Fibroblast of gingiva (primary cell): ENCODE measurements at regions not wholly inside any gene's neighbourhood (a gene's known extent, or its start where the extent isn't known, plus 50 kb on each side); places are given as distances from the start of the nearest gene placed in this dataset.

Experiments
- DNase-seq: peaks from one replicate; pipeline ENCODE4 v3.0.0-alpha.2; 2011; ENCODE audit warnings: low read depth

DNA sequence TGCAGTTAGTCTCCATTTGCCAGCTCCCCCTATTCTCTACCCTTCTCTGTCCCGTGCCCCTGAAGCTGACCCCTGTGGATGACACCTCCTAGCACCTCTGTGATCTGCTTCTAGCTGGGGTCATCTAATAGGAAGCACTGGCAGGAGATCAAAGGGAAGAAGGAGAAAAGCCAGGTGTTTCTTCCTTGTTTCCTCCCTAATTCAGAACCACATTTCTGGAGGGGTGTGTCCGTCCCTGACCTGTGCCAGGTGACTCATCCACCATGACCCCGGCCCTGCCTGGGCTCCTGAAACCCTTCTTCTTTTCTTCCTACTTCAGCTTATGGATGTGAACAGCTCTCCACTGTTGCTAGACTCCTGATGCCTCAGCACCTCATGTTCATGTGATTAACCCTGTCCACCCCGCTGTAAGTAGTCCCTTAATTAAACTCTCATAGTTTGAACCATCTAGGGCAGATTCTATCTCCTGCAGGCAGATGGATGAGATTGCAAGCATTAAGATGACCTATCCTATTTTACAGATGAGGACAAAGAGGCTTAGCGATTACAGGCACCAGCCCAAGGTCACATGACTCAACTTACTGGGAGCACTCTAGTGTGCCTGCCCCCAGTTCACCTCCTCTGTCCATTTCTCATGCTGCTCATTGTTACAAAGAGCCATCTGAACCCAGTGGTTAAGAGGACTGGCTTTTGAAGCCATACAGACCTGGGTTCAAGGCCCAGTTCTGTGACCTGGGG lies 770.5 kb downstream of the MED13L start:
- DNase-seq = no peak

DNA sequence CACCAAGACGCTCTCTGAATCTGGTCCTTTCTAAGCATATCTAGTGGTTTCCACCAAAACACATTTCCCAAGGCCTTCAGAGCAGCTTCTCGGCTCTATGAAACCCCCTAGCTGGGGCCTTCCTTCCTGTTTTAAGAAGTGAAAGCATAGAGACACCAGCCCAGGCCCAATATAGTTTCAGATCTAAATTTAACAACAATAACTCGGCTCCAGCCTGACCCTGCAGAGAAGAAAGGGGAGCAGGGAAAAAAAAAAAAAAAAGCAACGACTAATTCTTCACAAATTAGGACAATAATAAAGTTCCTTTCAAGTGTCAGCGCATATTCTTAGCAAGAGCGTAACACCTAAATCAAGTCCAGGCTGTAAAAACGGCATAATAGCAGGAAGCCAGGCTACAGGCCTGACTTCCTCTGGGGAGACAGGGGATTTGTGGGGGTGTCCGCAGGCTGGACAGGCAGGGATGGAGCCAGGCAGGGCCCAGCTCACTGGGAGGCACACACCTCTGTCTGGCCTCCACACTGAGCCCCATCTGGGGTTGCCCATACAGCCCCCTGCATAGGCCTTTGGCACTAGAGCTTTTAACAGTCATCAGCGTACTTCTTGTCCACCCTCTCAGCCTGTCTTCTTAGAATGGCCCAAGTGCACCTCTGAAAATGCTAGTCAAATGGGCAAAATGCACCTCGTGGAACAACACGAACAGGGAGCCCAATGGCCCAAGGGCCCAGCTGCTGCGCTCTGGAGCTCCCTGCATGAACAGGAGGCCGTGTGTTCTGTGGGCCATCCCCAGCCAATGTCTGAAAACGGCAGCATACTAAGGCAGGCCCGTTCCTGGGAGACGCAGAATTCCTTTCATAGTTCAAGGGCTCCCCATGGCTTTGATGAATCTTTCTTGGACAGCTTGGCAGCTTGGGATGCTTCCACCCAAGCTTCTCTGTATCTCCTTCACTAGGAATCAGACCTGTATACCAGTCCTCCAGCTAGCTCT lies 772.9 kb downstream of the MED13L start:
- DNase-seq = no peak

DNA sequence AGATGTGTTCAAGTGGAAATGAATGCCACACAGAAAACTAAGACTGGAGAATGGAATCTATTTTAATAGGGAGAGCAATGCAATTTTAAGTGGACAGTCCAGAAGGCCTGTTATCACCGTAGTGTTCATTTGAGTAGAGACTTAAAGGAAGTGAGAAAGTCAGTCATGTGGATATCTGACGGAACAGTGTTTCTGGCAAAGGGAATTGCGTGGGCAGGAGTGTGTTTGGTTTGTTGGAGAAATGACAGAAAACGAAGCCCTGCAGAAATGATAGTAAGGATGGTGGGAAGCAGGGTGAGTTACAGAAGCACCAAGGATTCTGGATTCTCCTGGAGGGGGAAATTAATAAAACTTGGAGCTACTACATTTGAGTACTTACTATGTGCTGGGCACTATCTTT lies 776.6 kb downstream of the MED13L start:
- DNase-seq = no peak

DNA sequence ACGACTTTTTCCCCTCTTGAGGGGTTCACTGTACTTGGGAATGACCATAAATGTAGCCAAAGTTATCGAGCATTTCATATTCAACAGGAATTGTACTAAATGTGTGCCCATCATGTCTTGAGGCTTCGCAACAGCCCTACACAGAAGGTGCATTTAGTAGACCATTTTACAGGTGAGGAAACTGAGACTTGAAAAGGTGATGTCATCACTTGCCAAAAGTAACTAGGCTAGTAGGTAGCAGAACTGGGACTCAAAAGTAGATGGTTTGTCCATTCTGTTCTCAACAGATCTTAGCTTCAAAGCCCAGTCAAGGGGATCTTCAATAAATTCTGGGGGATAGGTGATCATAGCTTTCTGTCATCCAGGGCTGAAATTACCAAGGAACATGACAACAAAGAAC lies 782.2 kb downstream of the MED13L start:
- no peak for DNase-seq

DNA sequence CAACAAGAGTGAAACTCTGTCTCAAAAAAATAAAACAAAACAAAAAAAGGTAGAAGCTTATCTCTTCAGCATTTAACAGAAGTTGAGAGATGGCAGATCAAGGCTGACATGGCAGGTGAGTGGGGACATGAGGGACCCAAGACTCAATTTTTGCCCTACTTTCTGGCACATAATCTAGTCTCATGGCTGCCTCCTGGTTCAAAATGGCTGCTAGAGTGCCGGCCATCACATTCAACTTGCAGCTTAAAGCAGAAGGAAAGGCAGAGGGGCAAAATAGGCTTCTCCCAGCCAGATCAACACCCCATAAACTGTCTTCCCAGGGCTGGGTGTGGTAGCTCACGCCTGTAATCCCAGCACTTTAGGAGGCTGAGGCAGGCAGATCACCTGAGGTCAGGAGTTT lies 784.9 kb downstream of the MED13L start:
- no peak for DNase-seq

DNA sequence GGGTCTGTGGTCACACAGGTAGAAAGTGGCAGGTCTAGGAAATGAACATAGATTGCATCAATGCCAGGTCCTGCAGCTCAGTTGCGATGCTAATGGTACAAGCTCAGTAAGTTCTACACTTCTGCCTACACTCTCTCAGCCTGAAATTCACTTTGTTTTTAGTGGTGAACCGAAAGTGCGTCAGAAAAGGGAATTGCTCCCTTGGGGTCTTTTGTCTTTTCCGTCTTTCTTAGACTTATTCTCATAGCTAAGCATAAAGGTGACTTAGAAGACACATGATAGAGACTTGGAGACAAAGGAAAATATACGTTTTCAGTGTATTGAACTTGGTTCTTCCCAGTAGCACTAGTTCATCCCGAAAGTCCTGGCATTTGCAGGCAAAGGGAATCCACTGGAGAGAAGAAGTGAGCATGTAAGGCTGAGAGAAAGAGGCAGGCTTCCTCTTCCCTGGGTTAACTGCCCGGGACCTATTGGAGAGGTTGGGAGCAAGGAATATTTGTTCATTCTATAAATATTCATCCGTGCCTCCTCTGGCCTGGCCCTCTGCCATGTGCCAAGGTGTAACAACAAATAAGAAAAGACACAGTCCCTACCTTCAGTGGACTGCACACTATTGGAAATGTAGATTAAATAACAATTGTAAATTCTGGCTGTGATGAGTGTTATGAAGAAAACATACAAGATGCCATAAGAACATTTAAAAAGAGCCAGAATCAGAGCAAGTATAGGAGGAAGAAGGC lies 785.8 kb downstream of the MED13L start:
- no peak for DNase-seq

DNA sequence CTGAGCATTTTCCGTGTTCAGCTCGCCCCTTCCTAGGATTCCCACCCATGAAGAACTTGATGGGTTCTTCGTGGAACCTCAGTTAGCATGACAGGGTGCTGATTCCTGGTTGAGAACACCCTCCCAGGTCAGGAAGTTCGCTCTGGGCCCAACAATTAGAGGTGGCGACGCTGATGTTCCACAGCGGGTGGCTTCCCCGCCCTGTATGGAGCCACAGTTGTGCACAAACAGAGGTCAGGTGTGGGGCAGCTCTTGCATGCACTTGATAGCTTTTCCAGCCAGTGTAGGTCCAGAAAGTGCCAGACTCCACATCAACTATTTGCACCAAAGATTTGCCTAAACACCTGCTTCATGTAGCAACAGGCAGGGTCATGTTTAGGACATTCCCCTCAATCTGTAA lies 788.2 kb downstream of the MED13L start:
- no peak for DNase-seq

DNA sequence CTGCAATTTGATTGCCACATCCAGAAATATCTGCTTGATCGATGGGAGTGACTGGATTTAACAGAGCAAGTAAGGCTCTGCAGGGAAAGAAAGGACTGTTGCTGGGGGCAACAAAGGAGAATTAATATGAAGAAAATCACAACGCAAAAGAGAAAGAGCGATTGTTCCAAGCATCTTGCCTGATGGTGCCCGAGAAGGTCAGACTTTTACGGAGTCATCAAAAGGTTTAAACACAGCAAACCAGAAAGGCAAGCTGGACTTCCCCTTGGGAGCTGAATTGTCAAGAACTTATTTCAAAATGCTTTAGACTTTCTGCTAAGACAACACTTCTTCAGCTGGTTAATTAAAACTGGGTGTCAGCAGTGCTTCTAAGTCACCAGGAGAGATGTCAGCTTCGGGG lies 791.5 kb downstream of the MED13L start:
- no peak for DNase-seq

DNA sequence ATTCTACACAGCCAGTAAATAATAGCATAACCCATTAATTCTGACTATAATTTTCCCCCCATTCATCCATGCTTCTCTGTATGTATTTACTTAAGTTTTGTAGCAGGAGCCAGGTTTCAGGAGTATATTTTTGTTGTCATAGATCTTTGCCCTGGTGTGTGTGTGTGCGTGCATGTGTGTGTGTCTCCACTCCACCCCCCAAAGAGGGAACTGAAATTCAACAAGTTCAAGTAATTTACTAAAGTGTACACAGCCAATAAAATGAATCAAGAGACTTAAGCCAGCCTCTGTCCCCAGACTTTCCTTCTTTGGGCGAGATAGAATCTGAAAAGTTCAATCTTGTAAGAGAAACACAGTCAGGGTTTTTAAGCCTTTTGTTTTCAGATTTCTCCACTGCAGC lies 792.0 kb downstream of the MED13L start:
- no peak for DNase-seq

DNA sequence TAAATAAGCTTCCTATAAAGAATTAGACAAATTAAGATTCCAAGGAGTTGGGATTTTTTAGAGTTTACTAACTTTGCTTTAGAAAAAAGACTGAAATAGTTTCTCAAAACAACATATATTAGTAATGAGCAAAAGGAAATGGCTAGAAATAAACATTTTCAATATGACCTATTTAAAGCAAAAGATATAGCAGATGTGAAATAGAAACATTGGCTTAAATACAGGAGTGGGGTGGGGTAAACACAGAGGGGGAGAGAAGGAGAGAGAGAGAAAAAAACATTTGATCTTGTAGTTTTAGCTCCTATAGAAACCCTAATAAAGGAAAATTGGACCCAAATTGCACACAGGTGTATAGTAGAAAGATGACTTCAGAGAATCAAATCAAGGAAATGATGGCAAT lies 794.5 kb downstream of the MED13L start:
- no peak for DNase-seq

DNA sequence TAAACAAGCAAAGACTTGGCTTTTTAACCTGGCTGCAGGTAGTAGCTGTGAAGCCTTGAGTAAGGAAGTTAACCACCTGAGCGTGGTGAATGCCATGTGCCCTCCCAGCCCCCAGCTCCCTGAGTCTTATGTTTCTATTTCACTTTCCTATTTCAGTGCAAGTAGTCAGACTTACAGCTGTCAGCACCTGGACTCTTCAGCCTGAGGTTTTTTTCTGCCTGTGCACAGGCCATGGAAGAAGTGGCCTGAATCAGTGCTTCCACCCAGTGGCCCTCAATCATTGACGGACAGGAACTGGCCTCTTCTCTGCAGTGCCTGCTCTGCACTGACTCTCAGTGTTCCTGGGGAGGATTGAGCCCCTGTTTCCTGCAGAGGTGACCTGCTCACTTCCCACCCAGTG lies 796.4 kb downstream of the MED13L start:
- no peak for DNase-seq

DNA sequence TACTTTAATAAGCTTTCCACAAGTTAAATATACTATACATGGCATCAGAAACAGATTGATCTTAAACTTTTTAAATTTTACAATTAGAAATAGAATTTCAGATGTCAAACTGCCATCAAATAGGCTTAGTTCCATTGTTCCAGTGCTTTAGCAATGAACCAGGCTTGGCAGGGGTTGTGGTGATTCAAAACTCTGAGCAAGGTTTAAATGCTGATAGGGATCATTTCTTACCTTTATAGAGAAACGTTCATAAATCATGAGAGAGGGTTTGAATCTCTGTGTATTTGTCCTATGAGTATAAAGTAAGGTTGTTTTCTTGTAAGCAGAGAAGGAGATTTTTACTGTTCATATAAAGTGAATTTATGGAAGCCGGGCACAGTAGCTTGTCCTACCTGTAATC lies 794.5 kb upstream of the TBX3 start:
- no peak for DNase-seq

DNA sequence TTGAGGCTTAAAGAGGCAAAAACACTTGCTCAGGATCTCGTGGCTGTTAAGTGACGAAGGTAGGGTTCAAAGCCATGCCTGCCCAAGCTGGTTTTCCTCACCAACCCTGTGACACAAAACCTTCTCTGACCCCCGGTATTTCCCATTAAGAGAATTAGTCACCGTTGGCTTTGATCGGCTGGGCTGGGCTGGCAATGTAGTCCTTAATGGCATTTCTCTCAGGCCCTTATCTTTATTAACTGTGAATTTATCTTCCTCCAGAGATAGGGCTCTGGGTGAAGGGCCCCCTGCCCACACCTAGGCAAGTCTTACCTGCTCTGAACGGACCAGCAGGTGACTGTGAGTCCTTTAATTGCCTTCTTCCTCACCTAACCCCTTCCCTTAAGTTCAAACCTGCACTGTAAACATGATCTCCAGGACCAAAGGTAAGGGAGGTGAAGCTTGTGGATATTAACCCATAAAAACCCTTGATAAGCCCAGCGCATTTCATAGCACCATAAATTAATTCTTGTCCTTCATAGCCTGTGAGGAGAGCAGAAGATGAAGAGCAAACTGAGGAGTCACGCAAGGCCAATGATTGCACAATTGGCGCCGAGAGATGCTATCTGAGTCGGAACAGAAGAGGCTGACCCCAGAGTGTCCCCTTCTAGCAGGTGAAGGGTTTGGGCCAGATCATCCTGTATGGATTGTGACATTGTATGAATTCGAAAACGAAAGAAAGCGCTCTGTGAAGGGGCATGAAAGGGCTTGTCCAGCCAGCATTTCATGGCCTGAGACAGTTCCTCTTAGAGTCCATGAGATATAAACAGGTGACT lies 790.8 kb upstream of the TBX3 start:
- no peak for DNase-seq

DNA sequence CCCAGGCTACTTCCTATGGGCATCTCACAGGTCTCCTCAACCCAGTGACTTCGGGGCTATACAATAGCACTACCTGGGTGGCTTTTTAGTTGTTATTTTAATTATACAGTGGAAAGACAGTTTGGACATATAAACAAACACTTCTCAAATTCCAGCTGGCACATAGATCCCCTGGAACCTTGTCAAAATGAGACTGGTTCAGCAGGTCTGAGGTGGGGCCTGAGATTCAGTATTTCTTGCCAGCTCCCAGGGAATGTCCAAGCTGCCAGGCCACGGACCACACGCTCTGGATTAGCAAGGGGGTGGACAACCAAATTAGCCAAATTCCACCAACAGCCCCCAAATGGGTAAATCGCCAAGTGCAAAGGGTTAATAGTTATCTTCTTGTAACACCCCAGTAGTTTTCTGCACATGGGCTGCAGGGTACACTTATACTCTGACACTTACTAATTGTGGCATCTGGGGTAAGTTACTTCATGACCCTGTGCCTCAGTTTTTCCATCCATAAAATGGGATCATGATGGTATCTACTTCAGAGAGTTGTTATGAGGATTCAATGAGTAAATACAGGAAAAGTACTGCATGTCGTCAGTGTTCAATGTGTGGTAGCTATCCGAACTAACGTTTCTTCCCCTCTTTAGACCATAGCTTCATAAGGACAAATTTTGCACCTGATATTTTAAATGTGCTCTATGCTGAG lies 789.4 kb upstream of the TBX3 start:
- DNase-seq = no peak

DNA sequence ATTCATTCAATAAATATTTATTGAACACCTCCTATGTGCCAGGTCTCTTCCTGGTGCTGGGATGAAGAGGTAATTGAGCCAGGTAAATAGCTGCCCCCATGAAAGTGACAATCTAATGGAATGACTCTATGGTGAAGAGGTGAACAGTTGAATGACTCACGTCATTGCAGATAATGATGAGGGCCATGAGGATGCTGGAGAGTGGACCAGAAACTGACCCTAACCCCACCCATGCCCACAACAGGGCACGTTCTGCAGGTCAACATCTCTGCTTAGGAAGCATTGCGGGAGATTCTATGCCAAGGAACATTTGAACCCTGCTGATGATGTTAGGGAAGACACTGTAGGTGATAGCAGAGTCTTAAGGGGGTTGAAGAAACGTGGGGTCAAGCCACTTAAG lies 788.9 kb upstream of the TBX3 start:
- no peak for DNase-seq

DNA sequence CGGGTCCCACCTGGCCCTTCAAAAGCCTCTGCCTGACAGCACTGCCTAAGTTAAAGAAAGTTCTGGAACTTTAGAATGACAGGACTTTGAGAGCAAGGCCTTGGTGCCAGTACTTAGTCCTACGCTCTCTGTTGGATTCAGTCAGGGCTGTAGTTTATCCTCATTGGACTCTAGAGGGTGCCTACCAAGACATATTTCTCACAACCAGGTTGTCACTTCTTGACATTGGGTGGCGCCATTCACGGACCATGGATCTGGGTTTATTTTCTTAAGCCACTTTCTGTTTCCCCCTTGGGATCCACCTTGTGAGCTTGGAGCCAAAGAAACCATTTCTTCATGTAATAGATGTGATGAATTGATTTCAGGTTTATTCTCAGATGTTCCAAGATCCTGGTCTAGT lies 787.0 kb upstream of the TBX3 start:
- DNase-seq = no peak

DNA sequence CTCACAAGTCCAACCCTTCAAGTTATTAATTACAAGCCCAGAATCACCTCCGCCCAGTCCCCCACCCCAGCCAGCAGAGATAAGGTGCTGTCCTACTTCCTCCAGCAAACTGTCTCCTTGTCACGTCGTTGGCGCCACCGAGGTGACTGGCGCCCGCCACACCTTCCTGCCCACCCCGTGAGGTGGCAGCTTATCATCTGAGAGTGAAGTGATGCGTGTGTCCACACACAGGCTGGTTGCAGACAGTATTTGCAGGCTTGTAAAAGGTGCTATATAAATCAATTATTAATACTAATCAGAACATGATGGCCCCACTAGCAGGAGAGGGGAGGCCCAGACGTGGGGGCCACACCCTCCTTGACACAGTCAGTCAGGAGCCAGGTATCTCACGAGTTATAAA lies 786.6 kb upstream of the TBX3 start:
- no peak for DNase-seq

DNA sequence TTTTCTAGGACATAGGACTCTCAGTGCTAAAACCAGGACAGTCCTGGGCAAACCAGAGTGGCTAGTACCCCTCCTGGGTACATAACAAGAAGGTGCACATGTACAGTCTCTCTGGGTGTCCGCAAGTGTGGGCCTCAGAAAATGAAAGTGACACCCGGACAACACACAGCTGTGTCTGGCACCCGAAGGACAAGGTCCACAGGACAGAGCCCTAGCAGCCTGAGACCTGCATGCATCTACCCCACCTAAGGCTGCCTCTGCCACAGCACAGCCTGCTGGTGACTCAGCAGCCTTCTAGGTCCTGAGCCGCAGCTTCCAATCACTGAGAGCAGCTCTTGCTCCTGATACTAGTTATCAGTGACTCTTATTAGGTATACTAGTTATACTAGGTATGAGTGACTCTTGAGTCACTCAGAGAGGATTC lies 784.1 kb upstream of the TBX3 start:
- peak; percentile 13 for DNase-seq

DNA sequence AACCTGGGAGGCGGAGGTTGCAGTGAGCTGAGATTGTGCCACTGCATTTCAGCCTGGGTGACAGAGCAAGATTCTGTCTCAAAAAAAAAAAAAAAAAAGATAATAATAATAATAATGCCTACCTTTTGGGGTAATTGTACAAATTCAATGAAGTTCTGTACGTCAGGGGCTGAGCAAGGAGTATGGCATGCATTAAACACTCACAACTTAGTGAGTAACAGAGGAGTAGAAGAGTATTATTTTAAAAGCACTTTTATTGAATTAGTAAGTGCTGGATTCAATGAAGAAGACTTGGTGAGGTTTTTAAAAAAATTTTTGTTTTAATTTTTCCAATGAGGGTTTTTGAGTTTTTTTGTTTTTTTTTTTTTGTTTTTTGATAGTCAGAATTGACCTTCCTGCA lies 783.6 kb upstream of the TBX3 start:
- DNase-seq = no peak

DNA sequence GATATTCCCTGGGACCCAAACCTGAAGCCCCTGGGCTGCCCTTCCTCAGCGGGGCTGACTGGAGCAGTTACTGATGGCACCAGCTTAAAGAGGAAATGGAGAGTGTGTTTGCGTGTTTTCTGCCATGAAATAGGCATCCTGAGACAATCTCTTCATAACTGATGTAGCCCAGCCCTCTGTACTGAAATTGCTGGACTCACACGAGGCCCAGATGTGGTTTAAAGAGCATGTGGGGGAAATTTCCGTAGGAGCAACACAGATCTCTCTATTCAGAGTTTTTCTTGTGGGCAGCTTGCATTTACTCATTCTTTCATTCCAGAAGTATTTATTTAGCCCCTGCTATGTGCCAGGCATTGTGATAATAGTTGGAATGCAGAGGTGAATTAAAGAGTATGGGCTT lies 782.1 kb upstream of the TBX3 start:
- no peak for DNase-seq

DNA sequence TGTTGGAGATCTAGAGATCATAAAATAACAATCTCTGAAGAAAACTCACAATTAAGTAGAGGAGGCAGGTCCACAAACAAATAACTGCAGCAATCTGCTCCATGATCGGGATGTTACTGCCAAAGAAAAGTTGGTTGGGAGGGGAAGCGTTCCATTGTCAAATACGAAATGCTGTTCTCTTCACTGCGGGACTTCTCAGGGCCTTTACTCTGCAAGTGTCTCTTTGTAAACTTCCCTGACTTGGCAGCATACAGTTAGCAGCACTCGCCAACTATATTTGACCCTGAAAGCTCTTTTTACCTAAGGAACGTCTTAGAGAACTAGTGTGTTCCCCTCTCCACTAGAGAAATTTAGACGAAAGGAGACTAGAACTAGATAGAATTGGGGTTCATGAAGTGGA lies 780.7 kb upstream of the TBX3 start:
- DNase-seq = no peak
